HepG2 (cell line): ENCODE measurements at regions not wholly inside any gene's neighbourhood (a gene's known extent, or its start where the extent isn't known, plus 50 kb on each side); places are given as distances from the start of the nearest gene placed in this dataset.
A peak's percentile ranks its signal among the peaks of the same experiment; 100 is the strongest.

ENCODE experiments used
- BRD4 ChIP-seq: sonication (generic); formaldehyde crosslinking; IDR thresholded peaks from 2 replicates; pipeline ENCODE4 v1.4.0; 2020; ENCODE audit warnings: missing genetic modification reagents
- ERF ChIP-seq: IDR thresholded peaks from 2 replicates; pipeline ENCODE4 v1.6.1; 2018; ENCODE audit warnings: missing biosample characterization, missing genetic modification reagents
- FOXO1 ChIP-seq: sonication (generic); formaldehyde crosslinking; IDR thresholded peaks from 2 replicates; pipeline ENCODE4 v1.4.0; 2020; ENCODE audit warnings: missing genetic modification reagents
- HNF4A ChIP-seq: sonication (generic); formaldehyde crosslinking; IDR thresholded peaks from 2 replicates; pipeline ENCODE4 v1.4.0; 2020; ENCODE audit warnings: missing genetic modification reagents
- KLF16 ChIP-seq, 2 experiments: sonication (generic) in 1 of 2; formaldehyde crosslinking in 1 of 2; IDR thresholded peaks; 2 replicates each; pipeline versions ENCODE4 v1.6.1 to v1.8.0; 2016 to 2023; ENCODE audit warnings: missing genetic modification reagents in 2 of 2, missing compliant biosample characterization in 1 of 2
- NFE2 ChIP-seq: sonication (generic); formaldehyde crosslinking; IDR thresholded peaks from 2 replicates; pipeline ENCODE4 v1.4.0; 2020; ENCODE audit warnings: missing genetic modification reagents
- NR2F6 ChIP-seq, 2 experiments: IDR thresholded peaks; 2 replicates each; pipeline ENCODE4 v1.6.1; 2016; ENCODE audit warnings: antibody characterized with exemption in 1 of 2, mild to moderate bottlenecking in 1 of 2
- NRL ChIP-seq: sonication (generic); formaldehyde crosslinking; IDR thresholded peaks from 2 replicates; pipeline ENCODE4 v1.5.0; 2020; ENCODE audit warnings: missing genetic modification reagents, mild to moderate bottlenecking, moderate library complexity, borderline replicate concordance
- PLRG1 ChIP-seq: fragments of 450-650 bp; conservative IDR thresholded peaks from 2 replicates; pipeline ENCODE4 v1.6.1; 2016
- POGZ ChIP-seq: sonication (generic); formaldehyde crosslinking; IDR thresholded peaks from 2 replicates; pipeline ENCODE4 v1.4.0; 2020; ENCODE audit warnings: mild to moderate bottlenecking, missing genetic modification reagents
- SP2 ChIP-seq: sonication (generic); formaldehyde crosslinking; IDR thresholded peaks from 2 replicates; pipeline ENCODE4 v1.5.1; 2020; ENCODE audit warnings: mild to moderate bottlenecking, missing genetic modification reagents
- ZBTB7B ChIP-seq: sonication (generic); formaldehyde crosslinking; IDR thresholded peaks from 2 replicates; pipeline ENCODE4 v1.4.0; 2020; ENCODE audit warnings: missing genetic modification reagents
- ZFX ChIP-seq: sonication (generic); formaldehyde crosslinking; IDR thresholded peaks from 2 replicates; pipeline ENCODE4 v1.4.0; 2020; ENCODE audit warnings: mild to moderate bottlenecking, low read depth, missing genetic modification reagents, moderate library complexity
- ZFYVE20 ChIP-seq: sonication (generic); formaldehyde crosslinking; IDR thresholded peaks from 2 replicates; pipeline ENCODE4 v1.8.0; 2023; ENCODE audit warnings: low read depth, mild to moderate bottlenecking, moderate library complexity, missing genetic modification reagents, borderline replicate concordance
- ZNF333 ChIP-seq: sonication (generic); formaldehyde crosslinking; IDR thresholded peaks from 2 replicates; pipeline ENCODE4 v1.4.0; 2020; ENCODE audit warnings: mild to moderate bottlenecking, missing genetic modification reagents, borderline replicate concordance
- ZNF589 ChIP-seq: sonication (generic); formaldehyde crosslinking; conservative IDR thresholded peaks from 2 replicates; pipeline ENCODE4 v1.8.0; 2022; ENCODE audit warnings: mild to moderate bottlenecking, moderate library complexity, missing genetic modification reagents
- TF ChIP-seq, protein P1 (sequence below): sonication (generic); formaldehyde crosslinking; IDR thresholded peaks from 2 replicates; pipeline ENCODE4 v1.4.0; 2020; ENCODE audit warnings: low read depth, missing genetic modification reagents
- TF ChIP-seq, protein P2 (sequence below): sonication (generic); formaldehyde crosslinking; IDR thresholded peaks from 2 replicates; pipeline ENCODE4 v1.5.0; 2020; ENCODE audit warnings: missing genetic modification reagents, mild to moderate bottlenecking, borderline replicate concordance
- TF ChIP-seq, protein P3 (sequence below): sonication (generic); formaldehyde crosslinking; IDR thresholded peaks from 2 replicates; pipeline ENCODE4 v1.5.0; 2020; ENCODE audit warnings: mild to moderate bottlenecking, missing genetic modification reagents, borderline replicate concordance
- TF ChIP-seq, protein P4 (sequence below): sonication (generic); formaldehyde crosslinking; conservative IDR thresholded peaks from 2 replicates; pipeline ENCODE4 v1.8.0; 2022; ENCODE audit warnings: low read depth, missing genetic modification reagents

DNA sequence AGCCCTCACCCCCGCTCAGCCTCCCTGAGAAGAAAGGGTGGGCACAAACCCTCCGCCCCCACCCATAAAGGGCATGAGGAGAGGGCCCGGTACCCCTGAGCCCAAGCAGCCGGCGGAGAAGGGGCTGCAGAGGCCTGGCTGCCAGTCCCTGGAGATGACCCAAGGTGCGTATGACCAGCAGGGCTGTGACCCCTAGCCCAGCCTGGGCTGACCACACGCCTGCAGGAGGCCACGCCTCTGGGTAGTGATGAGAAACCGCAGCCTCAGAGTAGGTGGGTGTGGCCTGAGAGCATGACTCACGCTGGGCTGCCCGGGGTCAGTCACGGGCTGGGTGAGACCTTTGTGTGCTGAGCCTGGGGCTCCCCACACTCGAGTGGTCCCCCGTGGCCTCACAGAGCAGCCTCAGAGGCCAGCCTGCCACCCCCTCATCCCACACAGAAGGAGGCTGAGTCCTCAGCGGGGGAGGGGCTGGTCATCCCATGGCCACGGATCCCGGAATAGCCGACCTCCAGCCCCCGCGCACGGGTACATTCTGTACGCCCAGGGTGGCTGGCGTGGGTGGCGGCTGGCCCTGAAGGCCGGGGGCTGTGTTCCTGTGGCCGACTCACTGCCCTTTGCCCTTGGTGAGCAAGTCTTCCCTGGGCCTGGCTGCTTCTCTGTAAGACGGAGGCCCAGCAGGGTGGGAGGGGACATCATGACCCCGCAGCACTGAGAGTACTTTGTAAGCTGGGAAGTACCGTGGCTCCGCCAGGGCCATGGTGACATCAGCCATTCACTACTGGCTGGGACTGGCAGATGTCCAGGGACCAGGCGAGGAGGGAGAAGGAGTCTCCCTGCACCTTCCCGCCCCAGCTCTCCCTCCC is 110.8 kb upstream of the OTOS start (continued):
- TF ChIP-seq, protein P1, sequence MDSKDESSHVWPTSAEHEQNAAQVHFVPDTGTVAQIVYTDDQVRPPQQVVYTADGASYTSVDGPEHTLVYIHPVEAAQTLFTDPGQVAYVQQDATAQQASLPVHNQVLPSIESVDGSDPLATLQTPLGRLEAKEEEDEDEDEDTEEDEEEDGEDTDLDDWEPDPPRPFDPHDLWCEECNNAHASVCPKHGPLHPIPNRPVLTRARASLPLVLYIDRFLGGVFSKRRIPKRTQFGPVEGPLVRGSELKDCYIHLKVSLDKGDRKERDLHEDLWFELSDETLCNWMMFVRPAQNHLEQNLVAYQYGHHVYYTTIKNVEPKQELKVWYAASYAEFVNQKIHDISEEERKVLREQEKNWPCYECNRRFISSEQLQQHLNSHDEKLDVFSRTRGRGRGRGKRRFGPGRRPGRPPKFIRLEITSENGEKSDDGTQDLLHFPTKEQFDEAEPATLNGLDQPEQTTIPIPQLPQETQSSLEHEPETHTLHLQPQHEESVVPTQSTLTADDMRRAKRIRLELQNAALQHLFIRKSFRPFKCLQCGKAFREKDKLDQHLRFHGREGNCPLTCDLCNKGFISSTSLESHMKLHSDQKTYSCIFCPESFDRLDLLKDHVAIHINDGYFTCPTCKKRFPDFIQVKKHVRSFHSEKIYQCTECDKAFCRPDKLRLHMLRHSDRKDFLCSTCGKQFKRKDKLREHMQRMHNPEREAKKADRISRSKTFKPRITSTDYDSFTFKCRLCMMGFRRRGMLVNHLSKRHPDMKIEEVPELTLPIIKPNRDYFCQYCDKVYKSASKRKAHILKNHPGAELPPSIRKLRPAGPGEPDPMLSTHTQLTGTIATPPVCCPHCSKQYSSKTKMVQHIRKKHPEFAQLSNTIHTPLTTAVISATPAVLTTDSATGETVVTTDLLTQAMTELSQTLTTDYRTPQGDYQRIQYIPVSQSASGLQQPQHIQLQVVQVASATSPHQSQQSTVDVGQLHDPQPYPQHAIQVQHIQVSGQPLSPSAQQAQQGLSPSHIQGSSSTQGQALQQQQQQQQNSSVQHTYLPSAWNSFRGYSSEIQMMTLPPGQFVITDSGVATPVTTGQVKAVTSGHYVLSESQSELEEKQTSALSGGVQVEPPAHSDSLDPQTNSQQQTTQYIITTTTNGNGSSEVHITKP (CRISPR knock-in tag) = peak; percentile 91
- peak; percentile 83 for TF ChIP-seq NR2F6 (IDR thresholded peaks at IDR 0.05)
- TF ChIP-seq NR2F6 (CRISPR knock-in tag; IDR thresholded peaks at IDR 0.05) = peak; percentile 91
- TF ChIP-seq ZNF333 (CRISPR knock-in tag) = peak; percentile 76; the same call in 1 of the 2 replicates
- peak; percentile 48 for TF ChIP-seq HNF4A (CRISPR knock-in tag)
- TF ChIP-seq, protein P2, sequence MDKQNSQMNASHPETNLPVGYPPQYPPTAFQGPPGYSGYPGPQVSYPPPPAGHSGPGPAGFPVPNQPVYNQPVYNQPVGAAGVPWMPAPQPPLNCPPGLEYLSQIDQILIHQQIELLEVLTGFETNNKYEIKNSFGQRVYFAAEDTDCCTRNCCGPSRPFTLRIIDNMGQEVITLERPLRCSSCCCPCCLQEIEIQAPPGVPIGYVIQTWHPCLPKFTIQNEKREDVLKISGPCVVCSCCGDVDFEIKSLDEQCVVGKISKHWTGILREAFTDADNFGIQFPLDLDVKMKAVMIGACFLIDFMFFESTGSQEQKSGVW (CRISPR knock-in tag) = no peak
- peak; percentile 27 for TF ChIP-seq FOXO1 (CRISPR knock-in tag)
- no peak for TF ChIP-seq PLRG1
- TF ChIP-seq ZFYVE20 = no peak
- TF ChIP-seq KLF16 (CRISPR knock-in tag; IDR thresholded peaks at IDR 0.05) = peak in 1 of 2 experiments; percentile 95; a peak in 2 of 4 replicates
- peak; percentile 23; the same call in 1 of the 2 replicates for TF ChIP-seq BRD4 (CRISPR knock-in tag)
- no peak for TF ChIP-seq ZNF589 (CRISPR knock-in tag)
- peak; percentile 56 for TF ChIP-seq POGZ (CRISPR knock-in tag)
- TF ChIP-seq, protein P3, sequence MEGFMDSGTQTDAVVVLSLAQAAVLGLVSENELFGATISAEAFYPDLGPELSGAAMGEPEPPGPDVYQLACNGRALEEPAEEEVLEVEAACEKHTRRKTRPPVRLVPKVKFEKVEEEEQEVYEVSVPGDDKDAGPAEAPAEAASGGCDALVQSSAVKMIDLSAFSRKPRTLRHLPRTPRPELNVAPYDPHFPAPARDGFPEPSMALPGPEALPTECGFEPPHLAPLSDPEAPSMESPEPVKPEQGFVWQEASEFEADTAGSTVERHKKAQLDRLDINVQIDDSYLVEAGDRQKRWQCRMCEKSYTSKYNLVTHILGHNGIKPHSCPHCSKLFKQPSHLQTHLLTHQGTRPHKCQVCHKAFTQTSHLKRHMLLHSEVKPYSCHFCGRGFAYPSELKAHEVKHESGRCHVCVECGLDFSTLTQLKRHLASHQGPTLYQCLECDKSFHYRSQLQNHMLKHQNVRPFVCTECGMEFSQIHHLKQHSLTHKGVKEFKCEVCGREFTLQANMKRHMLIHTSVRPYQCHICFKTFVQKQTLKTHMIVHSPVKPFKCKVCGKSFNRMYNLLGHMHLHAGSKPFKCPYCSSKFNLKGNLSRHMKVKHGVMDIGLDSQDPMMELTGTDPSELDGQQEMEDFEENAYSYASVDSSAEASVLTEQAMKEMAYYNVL (CRISPR knock-in tag) = peak; percentile 49; the same call in 1 of the 2 replicates
- peak; percentile 88; the same call in 1 of the 2 replicates for TF ChIP-seq ERF (CRISPR knock-in tag)
- TF ChIP-seq, protein P4, sequence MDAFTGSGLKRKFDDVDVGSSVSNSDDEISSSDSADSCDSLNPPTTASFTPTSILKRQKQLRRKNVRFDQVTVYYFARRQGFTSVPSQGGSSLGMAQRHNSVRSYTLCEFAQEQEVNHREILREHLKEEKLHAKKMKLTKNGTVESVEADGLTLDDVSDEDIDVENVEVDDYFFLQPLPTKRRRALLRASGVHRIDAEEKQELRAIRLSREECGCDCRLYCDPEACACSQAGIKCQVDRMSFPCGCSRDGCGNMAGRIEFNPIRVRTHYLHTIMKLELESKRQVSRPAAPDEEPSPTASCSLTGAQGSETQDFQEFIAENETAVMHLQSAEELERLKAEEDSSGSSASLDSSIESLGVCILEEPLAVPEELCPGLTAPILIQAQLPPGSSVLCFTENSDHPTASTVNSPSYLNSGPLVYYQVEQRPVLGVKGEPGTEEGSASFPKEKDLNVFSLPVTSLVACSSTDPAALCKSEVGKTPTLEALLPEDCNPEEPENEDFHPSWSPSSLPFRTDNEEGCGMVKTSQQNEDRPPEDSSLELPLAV = no peak
- TF ChIP-seq ZFX (CRISPR knock-in tag) = peak; percentile 93
- peak; percentile 68; the same call in 1 of the 2 replicates for TF ChIP-seq ZBTB7B (CRISPR knock-in tag)
- TF ChIP-seq NFE2 = 0 out of 2 replicates have a peak, but pooled peaks have one; percentile 12
- peak; percentile 91 for TF ChIP-seq NRL
- TF ChIP-seq SP2 = peak; percentile 6; the same call in 1 of the 2 replicates
